ENCODE measurements at regions not wholly inside any gene's neighbourhood (a gene's known extent, or its start where the extent isn't known, plus 50 kb on each side); places are given as distances from the start of the nearest gene placed in this dataset.

DNA sequence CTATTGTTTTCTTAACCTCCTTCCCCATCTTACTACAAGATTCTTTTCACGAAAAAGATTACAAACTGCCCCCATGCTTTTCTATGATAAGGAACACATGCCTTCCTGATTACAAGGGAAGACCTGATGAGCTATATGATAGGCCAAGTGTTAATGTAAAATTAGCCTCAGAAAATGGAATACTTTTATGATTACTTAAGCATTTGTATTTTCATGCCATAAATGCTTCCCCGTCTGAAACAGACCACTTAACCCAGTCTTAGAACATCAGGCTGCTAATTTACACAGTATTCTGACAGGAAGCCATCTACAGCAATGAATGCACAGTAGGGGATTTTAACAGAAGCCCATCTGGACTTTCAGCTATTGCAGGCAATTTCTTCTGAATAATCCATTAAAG, 274.9 kb downstream of the HAO1 start:
- ChIA-PET CTCF (interaction anchor here (0.7 kb wide), 1 partner anchor 721 kb away, joined by 3 read pairs; no protein-coding TSS in a partner anchor), POLR2A (no interaction called here)
- H3K36me3 ChIP-seq (replicated peaks in 1 of 2; ENCODE audit: control insufficient read depth in 1 of 2, insufficient read depth in 2 of 2, low read length in 1 of 2) = no peaks in the 10 kb centered on the region
- H4K20me1 ChIP-seq (ENCODE audit: insufficient read depth) = no peaks in the 10 kb centered on the region
- H3K27me3 ChIP-seq (ENCODE audit: insufficient read depth) = no peaks in the 10 kb centered on the region
- H3K9me3 ChIP-seq = no peaks in the 10 kb centered on the region
- no peaks in the 10 kb centered on the region for H3K4me1 ChIP-seq (ENCODE audit: control insufficient read depth in 1 of 2, insufficient read depth in 2 of 2, low read depth in 1 of 2, low read length in 1 of 2)
- 5% methylated on average over 2 of the region's 2 CpGs for WGBS (ENCODE audit: low lambda C conversion rate)
- no peaks in the 10 kb centered on the region for H3K9me2 ChIP-seq
- no peak overlapping the region for H3K27ac ChIP-seq (ENCODE audit: low read depth in 2 of 2, low read length in 1 of 2)
- TF ChIP-seq NFIC (IDR thresholded peaks at IDR 0.05; ENCODE audit: borderline replicate concordance) (no peak), ELF1 (IDR thresholded peaks at IDR 0.05) (no peak), POLR2AphosphoS5 (IDR thresholded peaks at IDR 0.05; ENCODE audit: low read depth, low read length) (no peak), SMC3 (IDR thresholded peaks at IDR 0.05; ENCODE audit: low read depth, low read length) (no peak), RXRA (IDR thresholded peaks at IDR 0.05; ENCODE audit: borderline replicate concordance, low read depth) (no peak), MEF2A (IDR thresholded peaks at IDR 0.05; ENCODE audit: borderline replicate concordance, low read depth) (no peak), RFX5 (IDR thresholded peaks at IDR 0.05; ENCODE audit: low read length) (no peak), FOXM1 (IDR thresholded peaks at IDR 0.05; ENCODE audit: low read depth) (no peak), GABPA (IDR thresholded peaks at IDR 0.05; ENCODE audit: low read depth) (no peak), EP300 (IDR thresholded peaks at IDR 0.05; ENCODE audit: borderline replicate concordance in 1 of 2, low read depth in 1 of 2, low read length in 1 of 2) (no peak), TEAD4 (IDR thresholded peaks at IDR 0.05; ENCODE audit: borderline replicate concordance, insufficient read depth) (no peak), YY1 (IDR thresholded peaks at IDR 0.05; ENCODE audit: low read depth) (no peak), NRF1 (IDR thresholded peaks at IDR 0.05; ENCODE audit: low read depth, low read length) (no peak), RCOR1 (IDR thresholded peaks at IDR 0.05; ENCODE audit: low read length) (no peak)
- TF ChIP-seq, protein P1, sequence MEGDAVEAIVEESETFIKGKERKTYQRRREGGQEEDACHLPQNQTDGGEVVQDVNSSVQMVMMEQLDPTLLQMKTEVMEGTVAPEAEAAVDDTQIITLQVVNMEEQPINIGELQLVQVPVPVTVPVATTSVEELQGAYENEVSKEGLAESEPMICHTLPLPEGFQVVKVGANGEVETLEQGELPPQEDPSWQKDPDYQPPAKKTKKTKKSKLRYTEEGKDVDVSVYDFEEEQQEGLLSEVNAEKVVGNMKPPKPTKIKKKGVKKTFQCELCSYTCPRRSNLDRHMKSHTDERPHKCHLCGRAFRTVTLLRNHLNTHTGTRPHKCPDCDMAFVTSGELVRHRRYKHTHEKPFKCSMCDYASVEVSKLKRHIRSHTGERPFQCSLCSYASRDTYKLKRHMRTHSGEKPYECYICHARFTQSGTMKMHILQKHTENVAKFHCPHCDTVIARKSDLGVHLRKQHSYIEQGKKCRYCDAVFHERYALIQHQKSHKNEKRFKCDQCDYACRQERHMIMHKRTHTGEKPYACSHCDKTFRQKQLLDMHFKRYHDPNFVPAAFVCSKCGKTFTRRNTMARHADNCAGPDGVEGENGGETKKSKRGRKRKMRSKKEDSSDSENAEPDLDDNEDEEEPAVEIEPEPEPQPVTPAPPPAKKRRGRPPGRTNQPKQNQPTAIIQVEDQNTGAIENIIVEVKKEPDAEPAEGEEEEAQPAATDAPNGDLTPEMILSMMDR (IDR thresholded peaks at IDR 0.05) = no peak
- TF ChIP-seq, protein P2, sequence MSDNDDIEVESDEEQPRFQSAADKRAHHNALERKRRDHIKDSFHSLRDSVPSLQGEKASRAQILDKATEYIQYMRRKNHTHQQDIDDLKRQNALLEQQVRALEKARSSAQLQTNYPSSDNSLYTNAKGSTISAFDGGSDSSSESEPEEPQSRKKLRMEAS (IDR thresholded peaks at IDR 0.05; ENCODE audit: low read depth) = no peak
- TF ChIP-seq, protein P3, sequence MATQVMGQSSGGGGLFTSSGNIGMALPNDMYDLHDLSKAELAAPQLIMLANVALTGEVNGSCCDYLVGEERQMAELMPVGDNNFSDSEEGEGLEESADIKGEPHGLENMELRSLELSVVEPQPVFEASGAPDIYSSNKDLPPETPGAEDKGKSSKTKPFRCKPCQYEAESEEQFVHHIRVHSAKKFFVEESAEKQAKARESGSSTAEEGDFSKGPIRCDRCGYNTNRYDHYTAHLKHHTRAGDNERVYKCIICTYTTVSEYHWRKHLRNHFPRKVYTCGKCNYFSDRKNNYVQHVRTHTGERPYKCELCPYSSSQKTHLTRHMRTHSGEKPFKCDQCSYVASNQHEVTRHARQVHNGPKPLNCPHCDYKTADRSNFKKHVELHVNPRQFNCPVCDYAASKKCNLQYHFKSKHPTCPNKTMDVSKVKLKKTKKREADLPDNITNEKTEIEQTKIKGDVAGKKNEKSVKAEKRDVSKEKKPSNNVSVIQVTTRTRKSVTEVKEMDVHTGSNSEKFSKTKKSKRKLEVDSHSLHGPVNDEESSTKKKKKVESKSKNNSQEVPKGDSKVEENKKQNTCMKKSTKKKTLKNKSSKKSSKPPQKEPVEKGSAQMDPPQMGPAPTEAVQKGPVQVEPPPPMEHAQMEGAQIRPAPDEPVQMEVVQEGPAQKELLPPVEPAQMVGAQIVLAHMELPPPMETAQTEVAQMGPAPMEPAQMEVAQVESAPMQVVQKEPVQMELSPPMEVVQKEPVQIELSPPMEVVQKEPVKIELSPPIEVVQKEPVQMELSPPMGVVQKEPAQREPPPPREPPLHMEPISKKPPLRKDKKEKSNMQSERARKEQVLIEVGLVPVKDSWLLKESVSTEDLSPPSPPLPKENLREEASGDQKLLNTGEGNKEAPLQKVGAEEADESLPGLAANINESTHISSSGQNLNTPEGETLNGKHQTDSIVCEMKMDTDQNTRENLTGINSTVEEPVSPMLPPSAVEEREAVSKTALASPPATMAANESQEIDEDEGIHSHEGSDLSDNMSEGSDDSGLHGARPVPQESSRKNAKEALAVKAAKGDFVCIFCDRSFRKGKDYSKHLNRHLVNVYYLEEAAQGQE (IDR thresholded peaks at IDR 0.05; ENCODE audit: low read depth, low read length) = no peak
- TF ChIP-seq, protein P4, sequence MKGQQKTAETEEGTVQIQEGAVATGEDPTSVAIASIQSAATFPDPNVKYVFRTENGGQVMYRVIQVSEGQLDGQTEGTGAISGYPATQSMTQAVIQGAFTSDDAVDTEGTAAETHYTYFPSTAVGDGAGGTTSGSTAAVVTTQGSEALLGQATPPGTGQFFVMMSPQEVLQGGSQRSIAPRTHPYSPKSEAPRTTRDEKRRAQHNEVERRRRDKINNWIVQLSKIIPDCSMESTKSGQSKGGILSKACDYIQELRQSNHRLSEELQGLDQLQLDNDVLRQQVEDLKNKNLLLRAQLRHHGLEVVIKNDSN (IDR thresholded peaks at IDR 0.05; ENCODE audit: borderline replicate concordance, low read depth) = no peak
- H3K4me3 ChIP-seq (ENCODE audit: low read depth in 2 of 2, low read length in 1 of 2) = no peak overlapping the region
- H3K79me2 ChIP-seq (ENCODE audit: insufficient read depth) = no peaks in the 10 kb centered on the region
- no peak for DNase-seq
- H3K9ac ChIP-seq = no peak overlapping the region
- H3K4me2 ChIP-seq = no peak overlapping the region
- no peaks in the 10 kb centered on the region for H3F3A ChIP-seq (replicated peaks; ENCODE audit: insufficient read depth)
- no peak overlapping the region for H2AFZ ChIP-seq (ENCODE audit: low read depth)
